ACC112 (cell line): ENCODE measurements at regions not wholly inside any gene's neighbourhood (a gene's known extent, or its start where the extent isn't known, plus 50 kb on each side); places are given as distances from the start of the nearest gene placed in this dataset.

ENCODE experiments used
- H2AFZ ChIP-seq: fragments of 200-600 bp; sonication (generic); one replicate; pipeline ENCODE4 v1.6.0; 2017; ENCODE audit warnings: antibody characterized with exemption, low read length; ENCODE audit not compliant: unreplicated experiment
- H3K27ac ChIP-seq: fragments of 200-600 bp; sonication (generic); 2 replicates; pipeline ENCODE4 v1.5.1; 2014; ENCODE audit warnings: low read depth, mild to moderate bottlenecking, antibody characterized with exemption, low read length, moderate library complexity
- H3K27me3 ChIP-seq: fragments of 200-600 bp; sonication (generic); 2 replicates; pipeline ENCODE4 v1.6.1; 2014; ENCODE audit warnings: mild to moderate bottlenecking, antibody characterized with exemption, low read length, moderate library complexity, mixed read lengths; ENCODE audit not compliant: insufficient read depth
- H3K36me3 ChIP-seq: fragments of 200-600 bp; sonication (generic); 2 replicates; pipeline ENCODE4 v1.6.1; 2016; ENCODE audit warnings: mild to moderate bottlenecking, antibody characterized with exemption, low read length, moderate library complexity, mixed read lengths; ENCODE audit not compliant: insufficient read depth
- H3K4me1 ChIP-seq: fragments of 200-600 bp; sonication (generic); one replicate; pipeline ENCODE4 v1.6.1; 2016; ENCODE audit warnings: low read length, mixed read lengths; ENCODE audit not compliant: insufficient read depth, unreplicated experiment, control insufficient read depth
- H3K4me3 ChIP-seq: fragments of 200-600 bp; sonication (generic); 2 replicates; pipeline ENCODE4 v1.5.1; 2014; ENCODE audit warnings: mild to moderate bottlenecking, low read depth, low read length
- H3K79me2 ChIP-seq: fragments of 200-600 bp; sonication (generic); one replicate; pipeline ENCODE4 v1.6.0; 2016; ENCODE audit warnings: low read length; ENCODE audit not compliant: control insufficient read depth, unreplicated experiment, insufficient read depth

DNA sequence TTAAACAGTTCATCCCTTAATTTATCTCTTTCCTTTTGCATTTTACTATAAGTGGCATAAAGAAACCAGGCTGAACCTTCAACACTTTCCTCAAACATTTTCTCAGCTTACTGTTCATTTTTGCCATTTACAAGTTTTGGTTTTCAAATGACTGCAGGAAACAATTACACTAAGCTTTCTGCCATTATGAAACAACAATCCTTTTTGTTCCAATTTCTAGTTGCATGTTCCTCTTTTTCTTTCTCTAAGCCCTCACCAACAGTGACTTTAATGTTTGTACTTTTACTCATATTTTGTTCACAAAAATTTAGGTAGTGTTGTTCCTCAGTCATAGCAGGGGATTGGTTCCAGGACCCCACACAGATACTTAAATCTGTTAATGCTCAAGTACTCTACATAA, 1526.1 kb downstream of the STIM2 start:
- Histone ChIP-seq H3K4me1 (no peaks in the 10 kb centered on the region), H3K4me3 (no peak overlapping the region), H3K27ac (no peak overlapping the region), H3K36me3 (no peaks in the 10 kb centered on the region), H2AFZ (no peak overlapping the region), H3K79me2 (no peaks in the 10 kb centered on the region), H3K27me3 (no peaks in the 10 kb centered on the region)

DNA sequence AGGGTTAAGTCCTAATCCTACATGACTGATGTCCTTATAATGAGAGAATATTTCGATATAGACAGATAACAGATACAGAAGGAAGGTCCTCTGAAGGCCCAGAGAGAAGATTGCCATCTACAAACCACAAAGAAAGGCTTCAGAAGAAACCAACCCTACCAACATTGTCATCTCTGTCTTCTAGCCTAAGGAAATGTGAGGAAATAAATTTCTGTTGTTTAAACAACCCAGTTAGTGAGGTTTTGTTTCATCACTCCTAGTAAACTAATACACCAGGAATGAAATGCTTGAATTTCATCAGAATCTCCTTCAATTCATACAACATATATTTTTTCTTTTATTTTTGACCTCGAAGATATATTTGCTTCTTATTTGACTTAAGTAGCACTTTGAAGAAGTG, 1527.8 kb downstream of the STIM2 start:
- no peak overlapping the region for H3K4me3 ChIP-seq
- H3K36me3 ChIP-seq = no peaks in the 10 kb centered on the region
- no peak overlapping the region for H3K27ac ChIP-seq
- no peaks in the 10 kb centered on the region for H3K79me2 ChIP-seq
- H3K4me1 ChIP-seq = no peaks in the 10 kb centered on the region
- no peaks in the 10 kb centered on the region for H3K27me3 ChIP-seq
- no peak overlapping the region for H2AFZ ChIP-seq

DNA sequence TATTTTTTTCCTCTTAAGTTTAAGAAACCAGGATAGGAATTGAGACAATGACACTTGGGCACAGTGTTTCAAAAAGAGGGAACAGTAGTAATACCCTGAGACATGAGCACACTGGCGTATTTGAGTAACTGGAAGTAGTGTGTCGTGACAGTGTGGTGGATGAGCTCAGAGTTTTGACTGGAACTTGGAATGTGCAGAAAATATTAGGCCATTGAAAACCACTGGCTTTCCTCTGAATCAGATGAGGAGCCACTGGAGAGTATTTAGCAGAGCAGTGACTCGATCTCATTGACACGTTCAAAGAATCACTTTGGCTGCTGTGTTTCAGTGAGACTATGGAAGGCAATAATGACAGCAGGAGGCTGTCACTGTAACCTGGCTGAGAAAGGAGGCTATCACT, 1531.2 kb downstream of the STIM2 start:
- Histone ChIP-seq H3K4me1 (no peaks in the 10 kb centered on the region), H3K4me3 (no peak overlapping the region), H3K79me2 (no peaks in the 10 kb centered on the region), H3K27me3 (no peaks in the 10 kb centered on the region), H2AFZ (no peak overlapping the region), H3K27ac (no peak overlapping the region), H3K36me3 (no peaks in the 10 kb centered on the region)

DNA sequence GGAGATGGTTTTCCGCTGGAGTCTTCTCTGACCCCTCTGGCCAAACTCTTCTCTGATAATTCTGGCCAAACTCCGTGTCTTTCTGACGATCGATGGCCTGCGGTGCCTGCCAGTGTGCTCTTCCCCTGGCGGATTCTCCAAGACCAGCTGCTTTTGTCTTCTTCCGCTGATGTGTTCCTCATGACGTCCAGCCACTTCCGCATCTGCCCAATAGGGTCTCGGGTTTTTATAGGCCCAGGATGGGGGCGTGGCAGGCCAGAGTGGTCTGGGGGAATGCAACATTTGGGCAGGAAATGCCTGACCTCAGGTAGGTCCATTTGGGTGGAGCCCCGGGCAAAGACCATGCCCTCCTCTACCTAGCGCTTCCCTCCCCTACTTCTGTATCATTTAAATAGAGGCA, 1542.1 kb downstream of the STIM2 start:
- Histone ChIP-seq H3K4me1 (no peaks in the 10 kb centered on the region), H3K27ac (no peak overlapping the region), H3K36me3 (no peaks in the 10 kb centered on the region), H3K79me2 (no peaks in the 10 kb centered on the region), H2AFZ (no peak overlapping the region), H3K4me3 (no peak overlapping the region), H3K27me3 (no peaks in the 10 kb centered on the region)

DNA sequence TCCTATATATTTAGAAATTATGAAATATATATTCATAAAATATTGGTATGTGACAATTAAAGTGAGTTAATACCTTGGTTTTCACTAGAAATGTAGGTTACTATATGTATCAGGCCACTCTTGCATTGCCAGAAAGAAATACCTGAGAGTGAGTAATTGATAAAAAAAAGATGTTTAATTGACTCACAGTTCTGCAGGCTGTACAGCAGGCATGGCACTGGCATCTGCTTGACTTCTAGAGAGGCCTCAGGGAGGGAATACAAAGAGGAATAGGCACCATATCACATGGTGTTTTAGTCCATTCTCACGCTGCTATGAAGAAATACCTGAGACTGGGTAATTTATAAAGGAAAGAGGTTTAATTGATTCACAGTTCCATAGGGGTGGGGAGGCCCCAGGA, 1560.6 kb downstream of the STIM2 start:
- Histone ChIP-seq H3K4me1 (no peaks in the 10 kb centered on the region), H3K36me3 (no peaks in the 10 kb centered on the region), H2AFZ (no peak overlapping the region), H3K27me3 (no peaks in the 10 kb centered on the region), H3K4me3 (no peak overlapping the region), H3K27ac (no peak overlapping the region), H3K79me2 (no peaks in the 10 kb centered on the region)

DNA sequence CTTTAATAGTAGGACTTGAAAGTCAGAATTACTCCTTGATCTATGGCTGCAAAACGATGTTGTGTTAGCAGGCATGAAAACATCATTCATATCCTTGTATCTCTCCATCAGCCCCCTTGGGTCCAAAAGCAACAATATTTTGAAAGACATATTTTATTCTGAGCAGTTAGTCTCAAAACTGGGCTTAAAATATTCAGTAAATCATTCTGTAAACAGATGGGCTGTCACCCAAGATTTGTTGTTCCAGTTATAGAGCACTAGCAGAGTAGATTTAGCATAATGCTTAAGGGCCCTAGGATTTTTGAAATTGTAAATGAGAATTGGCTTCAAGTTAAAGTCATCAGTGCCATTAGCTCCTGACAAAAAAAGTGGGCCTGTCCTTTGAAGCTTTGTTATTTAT, 1565.6 kb downstream of the STIM2 start:
- Histone ChIP-seq H3K27ac (no peak overlapping the region), H3K4me1 (no peaks in the 10 kb centered on the region), H3K27me3 (no peaks in the 10 kb centered on the region), H2AFZ (no peak overlapping the region), H3K4me3 (no peak overlapping the region), H3K79me2 (no peaks in the 10 kb centered on the region), H3K36me3 (no peaks in the 10 kb centered on the region)

DNA sequence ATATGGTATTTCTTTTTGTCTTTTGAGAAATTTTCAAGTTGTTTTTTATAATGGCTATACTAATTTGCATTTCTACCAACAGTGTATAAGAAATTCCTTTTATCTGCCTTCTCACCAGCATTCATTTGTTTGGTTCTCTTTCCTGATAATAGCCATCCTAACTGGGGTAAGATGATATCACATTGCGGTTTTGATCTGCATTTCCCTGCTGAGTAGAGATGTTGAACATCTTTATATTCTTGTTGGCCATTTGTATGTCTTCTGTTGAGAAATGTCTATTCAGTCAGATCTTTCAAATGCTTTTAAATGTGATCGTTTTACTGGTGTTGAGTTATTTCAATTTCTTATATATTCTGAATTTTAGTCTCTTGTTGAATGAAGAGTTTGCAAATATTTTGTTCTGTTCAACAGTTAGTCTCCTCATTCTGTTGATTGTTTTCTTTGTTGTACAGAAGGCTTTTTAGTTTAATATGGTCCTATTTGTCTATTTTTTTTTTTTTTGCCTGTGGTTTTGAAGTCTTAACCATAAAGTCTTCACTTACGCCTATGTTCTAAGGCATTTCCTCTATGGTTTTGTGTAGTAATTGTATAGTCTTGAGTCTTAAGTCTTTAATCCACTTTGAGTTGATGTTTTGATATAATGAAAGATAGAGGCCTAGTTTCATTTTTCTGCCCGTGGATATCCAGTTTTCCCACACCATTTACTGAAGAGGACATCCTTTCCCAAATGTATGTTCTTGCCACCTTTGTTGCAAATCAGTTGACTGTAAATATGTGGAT, 1566.9 kb downstream of the STIM2 start:
- H3K4me1 ChIP-seq = no peaks in the 10 kb centered on the region

DNA sequence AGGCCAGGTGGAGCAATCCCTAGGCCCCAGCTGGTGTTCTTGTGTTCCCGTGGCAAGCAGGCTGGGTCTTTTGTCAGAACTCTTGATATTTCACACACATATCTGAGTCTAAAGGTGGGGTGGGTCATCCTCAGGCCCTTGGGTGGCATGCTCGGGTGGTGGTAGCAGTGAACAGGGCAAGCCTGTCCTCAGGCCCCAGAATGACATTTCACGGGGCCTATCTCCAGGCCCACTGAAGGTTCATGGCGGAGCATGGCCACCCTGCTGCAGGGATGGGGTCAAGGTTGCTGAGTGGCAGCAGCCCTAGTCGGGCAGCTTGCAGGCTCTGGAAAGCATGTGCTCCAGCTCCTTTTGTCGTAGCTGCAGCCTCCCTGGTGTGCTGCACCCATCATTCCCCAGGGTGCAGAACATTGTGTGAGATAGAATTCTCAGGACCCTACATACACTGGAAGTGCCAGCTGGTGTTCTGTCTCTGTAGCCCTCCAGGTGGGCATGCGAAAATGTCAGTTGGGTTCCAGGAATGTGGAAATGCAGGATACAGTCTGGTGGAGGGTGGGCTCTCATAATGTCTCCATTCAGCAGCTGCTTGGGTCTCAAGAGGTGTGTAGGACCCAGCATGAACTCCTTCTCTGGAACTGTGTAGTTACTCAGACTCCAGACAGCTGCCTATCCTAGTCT, 1571.8 kb downstream of the STIM2 start:
- H3K4me3 ChIP-seq = no peak overlapping the region
- H2AFZ ChIP-seq = no peak overlapping the region

More for the DNA sequence above, 1566.9 kb downstream of the STIM2 start:
- Histone ChIP-seq H3K79me2 (no peaks in the 10 kb centered on the region), H3K27ac (no peak overlapping the region), H2AFZ (peak overlapping the region; percentile 32), H3K36me3 (no peaks in the 10 kb centered on the region), H3K4me3 (no peak overlapping the region), H3K27me3 (no peaks in the 10 kb centered on the region)

DNA sequence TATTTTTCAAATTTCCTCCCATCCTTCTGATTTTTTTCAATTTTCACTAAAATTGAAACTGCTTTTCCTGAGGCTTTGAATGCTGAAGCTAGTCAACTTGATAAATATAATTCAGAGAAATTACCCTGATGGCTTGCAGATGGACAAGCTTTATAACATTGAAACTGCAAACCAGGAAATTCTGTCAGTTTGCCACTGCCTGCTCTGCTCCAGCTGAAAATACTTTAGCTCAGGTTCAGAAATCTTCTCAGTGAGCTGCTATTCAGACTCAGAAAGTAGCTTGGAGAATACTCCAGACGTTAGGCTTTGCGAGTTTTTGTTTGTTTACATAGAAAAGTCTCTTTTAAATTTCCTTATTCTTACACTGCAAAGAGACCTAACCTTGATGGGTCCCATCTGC, 1574.7 kb downstream of the STIM2 start:
- Histone ChIP-seq H3K36me3 (no peaks in the 10 kb centered on the region), H2AFZ (peak overlapping the region; percentile 78), H3K4me1 (peaks cover 5% of the 10 kb centered on the region), H3K79me2 (no peaks in the 10 kb centered on the region), H3K27me3 (no peaks in the 10 kb centered on the region), H3K4me3 (no peak overlapping the region), H3K27ac (no peak overlapping the region)

More for the DNA sequence above, 1571.8 kb downstream of the STIM2 start:
- Histone ChIP-seq H3K36me3 (no peaks in the 10 kb centered on the region), H3K27me3 (no peaks in the 10 kb centered on the region), H3K27ac (no peak overlapping the region), H3K79me2 (no peaks in the 10 kb centered on the region), H3K4me1 (no peaks in the 10 kb centered on the region)

DNA sequence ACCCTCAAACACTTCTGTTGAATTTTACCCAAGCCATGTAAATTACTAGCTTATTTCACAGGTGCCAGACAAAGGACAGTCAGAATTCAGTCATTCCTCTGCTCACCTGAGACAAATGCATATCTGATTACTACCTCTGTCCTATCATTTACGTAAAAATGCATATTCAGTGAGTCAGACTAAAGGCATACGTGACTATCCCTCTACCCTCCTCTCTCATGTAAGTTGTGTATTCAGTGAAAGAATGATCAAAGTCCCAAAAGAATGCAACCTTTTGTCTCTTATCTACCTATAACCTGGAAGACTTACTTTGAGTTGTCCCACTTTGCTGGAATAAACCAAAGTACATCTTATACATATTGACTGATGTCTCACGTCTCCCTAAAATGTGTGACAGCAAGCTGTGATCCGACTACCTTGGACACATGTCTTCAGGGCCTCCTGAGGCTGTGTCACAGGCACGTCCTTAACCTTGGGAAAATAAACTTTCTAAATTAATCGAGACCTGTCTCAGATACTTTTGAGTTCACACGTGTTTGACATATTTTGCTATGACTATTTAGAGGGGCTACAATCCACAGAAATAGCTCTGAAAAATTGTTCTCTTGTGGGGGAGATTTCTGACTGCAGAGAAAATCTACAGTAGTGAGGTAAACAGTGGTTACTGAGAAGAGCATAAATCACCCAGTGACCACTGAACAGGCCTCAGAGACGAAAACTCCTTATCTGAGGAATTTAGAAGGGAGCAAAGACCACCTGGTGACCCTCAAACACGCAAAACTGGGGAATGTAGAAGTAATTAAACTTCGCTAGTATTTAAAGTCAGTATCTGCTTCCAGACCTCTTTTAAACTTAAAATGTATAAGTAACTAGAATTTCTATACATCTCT, 1575.8 kb downstream of the STIM2 start:
- Histone ChIP-seq H3K27ac (no peak overlapping the region), H3K79me2 (no peaks in the 10 kb centered on the region), H3K4me3 (no peak overlapping the region), H2AFZ (no peak overlapping the region), H3K27me3 (no peaks in the 10 kb centered on the region), H3K36me3 (no peaks in the 10 kb centered on the region), H3K4me1 (peaks cover 5% of the 10 kb centered on the region)
